SK-N-SH (cell line): ENCODE measurements at regions not wholly inside any gene's neighbourhood (a gene's known extent, or its start where the extent isn't known, plus 50 kb on each side); places are given as distances from the start of the nearest gene placed in this dataset.

ENCODE experiments used
- CTCF ChIA-PET: fragments of 300-600, 350-600 bp; formaldehyde crosslinking; extraction: SDS; loops from one replicate; lab custom pipeline; 2021; lab: Yijun Ruan, JAX
- POLR2A ChIA-PET: fragments of 350-600 bp; sonication (Branson Sonifier 250); formaldehyde crosslinking; extraction: SDS; loops from one replicate; lab custom pipeline; 2020; ENCODE audit warnings: antibody characterized with exemption, inconsistent platforms; lab: Yijun Ruan, JAX
- DNase-seq: peaks from one replicate; pipeline ENCODE4 v3.0.0; 2012
- H2AFZ ChIP-seq: fragments of 200-600 bp; sonication (generic); 2 replicates; pipeline ENCODE4 v1.8.1; 2016; ENCODE audit warnings: antibody characterized with exemption, mild to moderate bottlenecking, low read depth
- H3F3A ChIP-seq: fragments of 200-600 bp; sonication (generic); replicated peaks from 2 replicates; pipeline ENCODE3; 2016; ENCODE audit warnings: antibody characterized with exemption, mild to moderate bottlenecking; ENCODE audit not compliant: insufficient read depth
- H3K27ac ChIP-seq, 2 experiments: fragments of 200-500 bp in 1 of 2; fragments of 200-600 bp in 1 of 2; sonication (Bioruptor generic) in 1 of 2; sonication (generic), shearing (Covaris generic) in 1 of 2; 2 replicates each; pipeline versions ENCODE4 v1.5.1 to v1.6.1; 2014 to 2016; ENCODE audit warnings: low read depth in 2 of 2, inconsistent platforms in 1 of 2, low read length in 1 of 2, mild to moderate bottlenecking in 1 of 2, mixed read lengths in 1 of 2
- H3K27me3 ChIP-seq: fragments of 200-600 bp; sonication (generic), shearing (Covaris generic); 2 replicates; pipeline ENCODE4 v1.6.1; 2016; ENCODE audit warnings: mixed run types; ENCODE audit not compliant: insufficient read depth
- H3K36me3 ChIP-seq, 2 experiments: fragments of 200-500 bp in 1 of 2; fragments of 200-600 bp in 1 of 2; sonication (Bioruptor generic) in 1 of 2; sonication (generic) in 1 of 2; replicated peaks in 1 of 2; 2 replicates each; pipeline versions ENCODE3 to v1.5.1; 2014 to 2016; ENCODE audit warnings: low read length in 1 of 2, mild to moderate bottlenecking in 1 of 2; ENCODE audit not compliant: insufficient read depth in 2 of 2, control insufficient read depth in 1 of 2
- H3K4me1 ChIP-seq, 2 experiments: fragments of 200-500 bp in 1 of 2; fragments of 200-600 bp in 1 of 2; sonication (Bioruptor generic) in 1 of 2; sonication (generic), shearing (Covaris generic) in 1 of 2; 2 replicates each; pipeline versions ENCODE4 v1.5.1 to v1.6.1; 2014 to 2016; ENCODE audit warnings: low read depth in 1 of 2, low read length in 1 of 2, mixed run types in 1 of 2; ENCODE audit not compliant: insufficient read depth in 2 of 2, control insufficient read depth in 1 of 2
- H3K4me2 ChIP-seq: fragments of 200-600 bp; sonication (generic), shearing (Covaris generic); 2 replicates; pipeline ENCODE4 v1.6.1; 2017; ENCODE audit warnings: mixed run types
- H3K4me3 ChIP-seq, 2 experiments: fragments of 200-500 bp in 1 of 2; fragments of 200-600 bp in 1 of 2; sonication (Bioruptor generic) in 1 of 2; sonication (generic), shearing (Covaris generic) in 1 of 2; 2 replicates each; pipeline versions ENCODE4 v1.5.1 to v1.8.1; 2014 to 2016; ENCODE audit warnings: low read depth in 2 of 2, inconsistent platforms in 1 of 2, low read length in 1 of 2, mild to moderate bottlenecking in 1 of 2, mixed read lengths in 1 of 2, moderate library complexity in 1 of 2
- H3K79me2 ChIP-seq: fragments of 200-600 bp; sonication (generic); 2 replicates; pipeline ENCODE4 v1.8.1; 2017; ENCODE audit warnings: mild to moderate bottlenecking; ENCODE audit not compliant: insufficient read depth
- H3K9ac ChIP-seq: fragments of 200-600 bp; sonication (generic); 2 replicates; pipeline ENCODE4 v1.6.1; 2017; ENCODE audit warnings: mixed run types
- H3K9me2 ChIP-seq: fragments of 200-600 bp; sonication (generic); 2 replicates; pipeline ENCODE4 v1.6.1; 2017; ENCODE audit warnings: mixed run types
- H3K9me3 ChIP-seq: fragments of 200-600 bp; sonication (generic); 2 replicates; pipeline ENCODE4 v1.6.1; 2017; ENCODE audit warnings: mixed run types, mild to moderate bottlenecking, moderate library complexity
- H4K20me1 ChIP-seq: fragments of 200-600 bp; sonication (generic); 2 replicates; pipeline ENCODE4 v1.6.1; 2017; ENCODE audit warnings: mild to moderate bottlenecking, mixed run types; ENCODE audit not compliant: insufficient read depth
- CTCF ChIP-seq: fragments of 200-600 bp; sonication (generic); IDR thresholded peaks from 2 replicates; pipeline ENCODE4 v1.6.1; 2017; ENCODE audit warnings: antibody characterized with exemption, mild to moderate bottlenecking, moderate library complexity
- FOXJ3 ChIP-seq: sonication (generic); formaldehyde crosslinking; IDR thresholded peaks from 2 replicates; pipeline ENCODE4 v1.5.1; 2020; ENCODE audit warnings: mild to moderate bottlenecking, missing genetic modification reagents
- FOXM1 ChIP-seq: IDR thresholded peaks from 2 replicates; pipeline ENCODE4 v1.4.0; 2012; ENCODE audit warnings: low read depth, mild to moderate bottlenecking
- GABPA ChIP-seq: IDR thresholded peaks from 2 replicates; pipeline ENCODE4 v1.4.0; 2012; ENCODE audit warnings: low read depth, mild to moderate bottlenecking
- GATA2 ChIP-seq: sonication (generic); formaldehyde crosslinking; IDR thresholded peaks from 2 replicates; pipeline ENCODE4 v1.5.0; 2020; ENCODE audit warnings: mild to moderate bottlenecking, missing genetic modification reagents
- MXI1 ChIP-seq: IDR thresholded peaks from 2 replicates; pipeline ENCODE4 v1.6.1; 2012; ENCODE audit warnings: mild to moderate bottlenecking, low read depth, low read length, improper control_type of control experiment
- NFIC ChIP-seq: IDR thresholded peaks from 2 replicates; pipeline ENCODE4 v1.4.0; 2012; ENCODE audit warnings: borderline replicate concordance
- PBX3 ChIP-seq: IDR thresholded peaks from 2 replicates; pipeline ENCODE4; 2012
- POLR2AphosphoS5 ChIP-seq: IDR thresholded peaks from 2 replicates; pipeline ENCODE4 v1.6.1; 2012; ENCODE audit warnings: low read depth, low read length
- RAD21 ChIP-seq: IDR thresholded peaks from 2 replicates; pipeline ENCODE4 v1.6.1; 2012; ENCODE audit warnings: mild to moderate bottlenecking, low read length
- RCOR1 ChIP-seq: fragments of 150-350 bp; IDR thresholded peaks from 2 replicates; pipeline ENCODE4 v1.6.1; 2017; ENCODE audit warnings: antibody characterized with exemption, low read length
- REST ChIP-seq: IDR thresholded peaks from 2 replicates; pipeline ENCODE4 v1.6.1; 2012; ENCODE audit warnings: mild to moderate bottlenecking, low read depth, low read length, moderate library complexity
- RXRA ChIP-seq: IDR thresholded peaks from 2 replicates; pipeline ENCODE4 v1.4.0; 2012; ENCODE audit warnings: low read depth, mild to moderate bottlenecking, borderline replicate concordance
- SMC3 ChIP-seq: IDR thresholded peaks from 2 replicates; pipeline ENCODE4 v1.6.1; 2012; ENCODE audit warnings: low read depth, low read length, improper control_type of control experiment
- TAF1 ChIP-seq: IDR thresholded peaks from 2 replicates; pipeline ENCODE4 v1.6.1; 2012; ENCODE audit warnings: low read depth, mild to moderate bottlenecking, low read length, moderate library complexity, borderline replicate concordance
- ZBTB33 ChIP-seq: IDR thresholded peaks from 2 replicates; pipeline ENCODE4 v1.4.0; 2012; ENCODE audit warnings: low read depth, borderline replicate concordance
- WGBS: methylation state at CpG from one replicate; pipeline ENCODE4 v1.1.6; 2017; ENCODE audit warnings: low lambda C conversion rate; 5-methylcytosine and 5-hydroxymethylcytosine counted together

- DNase-seq, result no peak
- Histone ChIP-seq H3K4me2 (no peak overlapping the region), H3K4me1 (no peaks in the 10 kb centered on the region), H3K4me3 (no peak overlapping the region), H3K27ac (no peak overlapping the region), H3K79me2 (no peaks in the 10 kb centered on the region), H3F3A (no peaks in the 10 kb centered on the region), H2AFZ (no peak overlapping the region), H3K9me3 (no peaks in the 10 kb centered on the region), H3K36me3 (no peaks in the 10 kb centered on the region), H3K27me3 (no peaks in the 10 kb centered on the region), H4K20me1 (no peaks in the 10 kb centered on the region), H3K9me2 (no peaks in the 10 kb centered on the region), H3K9ac (no peak overlapping the region)
- WGBS, result 44% methylated on average over 4 of the region's 9 CpGs
- TF ChIP-seq ZBTB33 (no peak), SMC3 (no peak), TAF1 (no peak), RCOR1 (no peak), GATA2 (CRISPR knock-in tag) (no peak), NFIC (no peak), RXRA (no peak), FOXM1 (no peak)
- POLR2A ChIA-PET, result no interaction called here
- CTCF ChIA-PET, result no interaction called here
These were observed 1524.7 kb upstream of the TMEM132C start for GRCh38 chr12:126742241-126742641.

GRCh38 chr12:126747530-126748149 is 1519.3 kb upstream of the TMEM132C start:
- Histone ChIP-seq H3K9ac (no peak overlapping the region), H3K36me3 (no peaks in the 10 kb centered on the region), H3K27ac (no peak overlapping the region), H3F3A (no peaks in the 10 kb centered on the region), H3K79me2 (no peaks in the 10 kb centered on the region), H3K4me3 (no peak overlapping the region), H3K27me3 (no peaks in the 10 kb centered on the region), H3K4me1 (no peaks in the 10 kb centered on the region)
- POLR2A ChIA-PET, result no interaction called here
- TF ChIP-seq PBX3, result no peak
- TF ChIP-seq GATA2 (CRISPR knock-in tag), result no peak
- TF ChIP-seq POLR2AphosphoS5, result no peak
- no peak for TF ChIP-seq FOXJ3 (CRISPR knock-in tag)
- peak; percentile 83 for TF ChIP-seq CTCF
- TF ChIP-seq RAD21, result peak; percentile 61
- TF ChIP-seq TAF1, result no peak
- no peak for TF ChIP-seq MXI1
- TF ChIP-seq NFIC, result no peak
- TF ChIP-seq REST, result no peak
- TF ChIP-seq SMC3, result peak; percentile 57
- no peak for TF ChIP-seq RXRA
- TF ChIP-seq GABPA, result no peak
- TF ChIP-seq, all 33 proteins: peak for 3
- peak; percentile 69 for DNase-seq
- H3K4me2 ChIP-seq, result no peak overlapping the region
- CTCF ChIA-PET, result interaction anchor here (0.6 to 3.4 kb wide), 22 partner anchors 10 to 1559 kb away, joined by 3 to 31 read pairs (median 4); no protein-coding TSS in a partner anchor
- no peaks in the 10 kb centered on the region for H3K9me3 ChIP-seq
- no peak overlapping the region for H2AFZ ChIP-seq
- WGBS, result 50% methylated on average over 11 of the region's 11 CpGs
- H3K9me2 ChIP-seq, result no peaks in the 10 kb centered on the region
- no peaks in the 10 kb centered on the region for H4K20me1 ChIP-seq
